Neural progenitor cell (in vitro differentiated cells): ENCODE measurements at regions not wholly inside any gene's neighbourhood (a gene's known extent, or its start where the extent isn't known, plus 50 kb on each side); places are given as distances from the start of the nearest gene placed in this dataset.
A peak's percentile ranks its signal among the peaks of the same experiment; 100 is the strongest.

Experiments used
- DNase-seq: peaks from one replicate; pipeline ENCODE4 v3.0.0-alpha.2; 2016; ENCODE audit warnings: low spot score
- H2AFZ ChIP-seq: fragments of 200-600 bp; sonication (generic); replicated peaks from 2 replicates; pipeline ENCODE4 v1.6.1; 2016; ENCODE audit warnings: antibody characterized with exemption
- H3F3A ChIP-seq: fragments of 200-600 bp; sonication (generic); 2 replicates; pipeline ENCODE4 v1.6.1; 2016; ENCODE audit warnings: antibody characterized with exemption, low read depth
- H3K27ac ChIP-seq: fragments of 200-600 bp; sonication (generic); 2 replicates; pipeline ENCODE4 v1.5.1; 2016; ENCODE audit warnings: mild to moderate bottlenecking
- H3K27me3 ChIP-seq: fragments of 200-600 bp; sonication (generic); 2 replicates; pipeline ENCODE4 v1.6.1; 2016; ENCODE audit warnings: mild to moderate bottlenecking, moderate library complexity
- H3K36me3 ChIP-seq: fragments of 200-600 bp; sonication (generic); 2 replicates; pipeline ENCODE4 v1.5.1; 2016
- H3K4me1 ChIP-seq: fragments of 200-600 bp; sonication (generic); 2 replicates; pipeline ENCODE4 v1.6.1; 2016; ENCODE audit warnings: mixed run types
- H3K4me2 ChIP-seq: fragments of 200-600 bp; sonication (generic); 2 replicates; pipeline ENCODE4 v1.6.1; 2016
- H3K4me3 ChIP-seq: fragments of 200-600 bp; sonication (generic); 2 replicates; pipeline ENCODE4 v1.5.1; 2016
- H3K79me2 ChIP-seq: fragments of 200-600 bp; sonication (generic); 2 replicates; pipeline ENCODE4 v1.6.1; 2016; ENCODE audit warnings: low read depth
- H3K9ac ChIP-seq: fragments of 200-600 bp; sonication (generic); 2 replicates; pipeline ENCODE4 v1.6.1; 2016
- H3K9me3 ChIP-seq: fragments of 200-600 bp; sonication (generic); 2 replicates; pipeline ENCODE4 v1.5.1; 2016; ENCODE audit warnings: low read depth
- H4K20me1 ChIP-seq: fragments of 200-600 bp; sonication (generic); 2 replicates; pipeline ENCODE4 v1.6.1; 2016; ENCODE audit warnings: low read depth
- H3K27ac Mint-ChIP-seq: 3 replicates; pipeline ENCODE4 v1.8.0; 2021; ENCODE audit warnings: mixed read lengths
- H3K27me3 Mint-ChIP-seq: 2 replicates; pipeline ENCODE4 v1.8.0; 2022; ENCODE audit warnings: low read depth, mild to moderate bottlenecking, inconsistent platforms, moderate library complexity, mixed read lengths; ENCODE audit not compliant: insufficient read depth
- H3K36me3 Mint-ChIP-seq: 3 replicates; pipeline ENCODE4 v1.8.0; 2021; ENCODE audit warnings: mixed read lengths
- H3K4me1 Mint-ChIP-seq: 3 replicates; pipeline ENCODE4 v1.8.0; 2021; ENCODE audit warnings: mixed read lengths
- H3K4me3 Mint-ChIP-seq: 3 replicates; pipeline ENCODE4 v1.8.0; 2021; ENCODE audit warnings: mild to moderate bottlenecking, moderate library complexity, mixed read lengths
- H3K9me3 Mint-ChIP-seq: 3 replicates; pipeline ENCODE4 v1.8.0; 2020; ENCODE audit warnings: mixed read lengths
- CTCF ChIP-seq: fragments of 200-600 bp; sonication (generic); IDR thresholded peaks from 2 replicates; pipeline ENCODE4 v1.5.1; 2017; ENCODE audit warnings: antibody characterized with exemption, mild to moderate bottlenecking
- EZH2 ChIP-seq: fragments of 200-600 bp; sonication (generic); IDR thresholded peaks from 2 replicates; pipeline ENCODE4 v1.6.1; 2017; ENCODE audit warnings: antibody characterized with exemption, mild to moderate bottlenecking, moderate library complexity
- EZH2phosphoT487 ChIP-seq: fragments of 200-600 bp; sonication (generic); IDR thresholded peaks from 2 replicates; pipeline ENCODE4 v1.6.1; 2017; ENCODE audit warnings: antibody characterized with exemption

GRCh38 chr14:53304726-53305381 is 151.7 kb upstream of the DDHD1 start:
- Mint-ChIP-seq H3K4me1 (peaks cover 28% of the 10 kb centered on the region), H3K27ac (peak overlapping the region; percentile 63), H3K36me3 (peaks cover 13% of the 10 kb centered on the region), H3K9me3 (peaks cover 38% of the 10 kb centered on the region), H3K27me3 (peaks cover 3% of the 10 kb centered on the region), H3K4me3 (no peak overlapping the region)
- Histone ChIP-seq H4K20me1 (no peaks in the 10 kb centered on the region), H3K4me2 (no peak overlapping the region), H3K27me3 (no peaks in the 10 kb centered on the region), H3K9ac (no peak overlapping the region), H3K9me3 (no peaks in the 10 kb centered on the region), H3F3A (peaks cover 12% of the 10 kb centered on the region), H3K27ac (no peak overlapping the region), H3K36me3 (no peaks in the 10 kb centered on the region), H3K79me2 (no peaks in the 10 kb centered on the region), H3K4me3 (no peak overlapping the region), H3K4me1 (peaks cover 16% of the 10 kb centered on the region), H2AFZ (no peak overlapping the region)
- peak; percentile 5 for DNase-seq
- TF ChIP-seq CTCF (no peak), EZH2phosphoT487 (no peak), EZH2 (no peak)

- Histone ChIP-seq H3K27me3 (no peaks in the 10 kb centered on the region), H3K79me2 (no peaks in the 10 kb centered on the region), H3K36me3 (no peaks in the 10 kb centered on the region), H3K9ac (no peak overlapping the region), H3K4me2 (no peak overlapping the region), H3K27ac (no peak overlapping the region), H2AFZ (no peak overlapping the region), H4K20me1 (no peaks in the 10 kb centered on the region), H3K4me3 (no peak overlapping the region), H3F3A (no peaks in the 10 kb centered on the region), H3K9me3 (no peaks in the 10 kb centered on the region), H3K4me1 (no peaks in the 10 kb centered on the region)
- no peaks in the 10 kb centered on the region for H3K4me1 Mint-ChIP-seq
- H3K36me3 Mint-ChIP-seq = no peaks in the 10 kb centered on the region
- H3K27ac Mint-ChIP-seq = no peak overlapping the region
- no peak overlapping the region for H3K4me3 Mint-ChIP-seq
- peaks cover 13% of the 10 kb centered on the region for H3K9me3 Mint-ChIP-seq
- peaks cover 5% of the 10 kb centered on the region for H3K27me3 Mint-ChIP-seq
- peak; percentile 57 for DNase-seq
- TF ChIP-seq EZH2phosphoT487 (no peak), EZH2 (no peak), CTCF (peak; percentile 84)
Observed at GRCh38 chr14:53295985-53296582, 143.0 kb upstream of the DDHD1 start.

GRCh38 chr14:53295372-53295771 is 142.2 kb upstream of the DDHD1 start:
- no peak for DNase-seq
- TF ChIP-seq EZH2phosphoT487 = no peak
- no peak for TF ChIP-seq CTCF
- TF ChIP-seq EZH2 = no peak
- Histone ChIP-seq H3F3A (no peaks in the 10 kb centered on the region), H3K27me3 (no peaks in the 10 kb centered on the region), H3K27ac (no peak overlapping the region), H3K4me3 (no peak overlapping the region), H2AFZ (no peak overlapping the region), H4K20me1 (no peaks in the 10 kb centered on the region), H3K4me2 (no peak overlapping the region), H3K79me2 (no peaks in the 10 kb centered on the region), H3K4me1 (no peaks in the 10 kb centered on the region), H3K9me3 (no peaks in the 10 kb centered on the region), H3K9ac (no peak overlapping the region), H3K36me3 (no peaks in the 10 kb centered on the region)
- Mint-ChIP-seq H3K4me3 (no peak overlapping the region), H3K9me3 (peaks cover 13% of the 10 kb centered on the region), H3K27ac (no peak overlapping the region), H3K36me3 (no peaks in the 10 kb centered on the region), H3K4me1 (no peaks in the 10 kb centered on the region), H3K27me3 (peaks cover 3% of the 10 kb centered on the region)
